ENCODE measurements at regions not wholly inside any gene's neighbourhood (a gene's known extent, or its start where the extent isn't known, plus 50 kb on each side); places are given as distances from the start of the nearest gene placed in this dataset.
"Not testable (repeated sequence)": the region's sequence is repeated elsewhere in the genome, so short reads cannot be mapped to it uniquely, and the experiment has no call there.

GRCh38 chr2:87275192-87275591 is 253.5 kb upstream of the PLGLB1 start:
- TF ChIP-seq, protein P1, sequence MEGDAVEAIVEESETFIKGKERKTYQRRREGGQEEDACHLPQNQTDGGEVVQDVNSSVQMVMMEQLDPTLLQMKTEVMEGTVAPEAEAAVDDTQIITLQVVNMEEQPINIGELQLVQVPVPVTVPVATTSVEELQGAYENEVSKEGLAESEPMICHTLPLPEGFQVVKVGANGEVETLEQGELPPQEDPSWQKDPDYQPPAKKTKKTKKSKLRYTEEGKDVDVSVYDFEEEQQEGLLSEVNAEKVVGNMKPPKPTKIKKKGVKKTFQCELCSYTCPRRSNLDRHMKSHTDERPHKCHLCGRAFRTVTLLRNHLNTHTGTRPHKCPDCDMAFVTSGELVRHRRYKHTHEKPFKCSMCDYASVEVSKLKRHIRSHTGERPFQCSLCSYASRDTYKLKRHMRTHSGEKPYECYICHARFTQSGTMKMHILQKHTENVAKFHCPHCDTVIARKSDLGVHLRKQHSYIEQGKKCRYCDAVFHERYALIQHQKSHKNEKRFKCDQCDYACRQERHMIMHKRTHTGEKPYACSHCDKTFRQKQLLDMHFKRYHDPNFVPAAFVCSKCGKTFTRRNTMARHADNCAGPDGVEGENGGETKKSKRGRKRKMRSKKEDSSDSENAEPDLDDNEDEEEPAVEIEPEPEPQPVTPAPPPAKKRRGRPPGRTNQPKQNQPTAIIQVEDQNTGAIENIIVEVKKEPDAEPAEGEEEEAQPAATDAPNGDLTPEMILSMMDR (IDR thresholded peaks at IDR 0.05) = not testable (repeated sequence)
- not testable (repeated sequence) for TF ChIP-seq POLR2A (IDR thresholded peaks at IDR 0.05)

Data from lower leg skin (tissue), 3 donors.